Gastroesophageal sphincter (tissue), 4 donors: ENCODE measurements at regions not wholly inside any gene's neighbourhood (a gene's known extent, or its start where the extent isn't known, plus 50 kb on each side); places are given as distances from the start of the nearest gene placed in this dataset.

Experiments
- ATAC-seq: fragments of 150-250 bp; one replicate; pipeline ENCODE4 v1.9.1; 2016; ENCODE audit warnings: mild to moderate bottlenecking, moderate library complexity
- H3K27ac ChIP-seq, 4 donors: fragments of 200-600 bp; sonication (generic) in 3 of 4; 1 replicate in 3 of 4; 2 replicates in 1 of 4; pipeline ENCODE4 v1.5.1; 2016 to 2019
- H3K27me3 ChIP-seq: fragments of 200-600 bp; sonication (generic); one replicate; pipeline ENCODE4 v1.5.1; 2019
- H3K36me3 ChIP-seq, 2 donors: fragments of 200-600 bp; sonication (generic); one replicate each; pipeline ENCODE4 v1.5.1; 2019; ENCODE audit warnings: control low read depth in 1 of 2
- H3K4me1 ChIP-seq, 3 donors: fragments of 200-600 bp; sonication (generic); 1 replicate in 2 of 3; 2 replicates in 1 of 3; pipeline ENCODE4 v1.5.1; 2016 to 2019; ENCODE audit warnings: control low read depth in 2 of 3
- H3K4me3 ChIP-seq, 2 donors: fragments of 200-600 bp; sonication (generic); one replicate each; pipeline ENCODE4 v1.5.1; 2019; ENCODE audit warnings: mild to moderate bottlenecking in 1 of 2, moderate library complexity in 1 of 2
- H3K9me3 ChIP-seq, 3 donors: fragments of 200-600 bp; sonication (generic); one replicate each; pipeline ENCODE4 v1.5.1; 2017 to 2019; ENCODE audit warnings: control low read depth in 2 of 3
- EP300 ChIP-seq: sonication (generic); formaldehyde crosslinking; IDR thresholded peaks from one replicate; pipeline ENCODE4 v1.6.1; 2017; ENCODE audit warnings: antibody characterized with exemption, mild to moderate bottlenecking
- POLR2A ChIP-seq, 2 donors: fragments of 450-650 bp; IDR thresholded peaks; one replicate each; pipeline ENCODE4 v1.6.1; 2017; ENCODE audit warnings: antibody characterized with exemption in 2 of 2, mild to moderate bottlenecking in 2 of 2, moderate library complexity in 1 of 2
- POLR2AphosphoS5 ChIP-seq: sonication (generic); formaldehyde crosslinking; IDR thresholded peaks from one replicate; pipeline ENCODE4 v1.6.1; 2017; ENCODE audit warnings: antibody characterized with exemption
- WGBS, 2 donors: methylation state at CpG; one replicate each; pipeline ENCODE4 v1.1.5; 2018; ENCODE audit warnings: low coverage in 1 of 2; 5-methylcytosine and 5-hydroxymethylcytosine counted together
- TF ChIP-seq, protein P1 (sequence below), 4 experiments: fragments of 200-600 bp in 2 of 4; fragments of 450-650 bp in 2 of 4; sonication (generic) in 1 of 4; IDR thresholded peaks; one replicate each; pipeline ENCODE4 v1.5.1; 2017 to 2019; ENCODE audit warnings: antibody characterized with exemption in 4 of 4, mild to moderate bottlenecking in 2 of 4, moderate library complexity in 2 of 4

DNA sequence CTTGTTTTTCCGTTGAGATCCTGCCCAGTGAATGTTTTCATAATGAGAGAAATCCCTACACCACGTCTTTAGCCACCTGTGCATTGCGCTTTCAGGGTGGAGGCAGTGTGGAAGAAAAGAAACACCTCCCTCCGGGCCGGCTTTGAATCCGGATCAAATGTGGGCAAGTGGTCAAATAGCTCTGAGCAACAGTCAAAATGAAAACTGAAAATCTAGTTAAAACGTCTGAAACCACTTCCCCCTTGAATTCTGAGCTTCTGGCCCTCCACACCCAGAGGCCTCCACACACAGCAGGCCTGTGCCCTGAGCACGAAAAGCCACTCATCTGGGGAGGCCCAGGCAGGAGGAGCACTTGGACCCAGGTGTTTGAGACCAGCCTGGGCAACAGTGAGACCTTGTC, 263.6 kb upstream of the SALL3 start:
- peaks cover 0 to 6% (median 0%) of the 10 kb centered on the region in 3 donors for H3K4me1 ChIP-seq
- peaks cover 6% of the 10 kb centered on the region for H3K27me3 ChIP-seq
- no peaks in the 10 kb centered on the region for H3K36me3 ChIP-seq
- H3K4me3 ChIP-seq: no peak overlapping the region
- peaks cover 0 to 10% (median 0%) of the 10 kb centered on the region in 3 donors for H3K9me3 ChIP-seq
- WGBS, 2 donors: 69% methylated on average over 8 of the region's 8 CpGs; no CpG with 5 or more reads in 1 of the 2 donors
- no peak overlapping the region for H3K27ac ChIP-seq
- ATAC-seq: no peak
- TF ChIP-seq EP300: no peak
- TF ChIP-seq POLR2A (IDR thresholded peaks at IDR 0.05): no peak
- TF ChIP-seq POLR2AphosphoS5: no peak
- TF ChIP-seq, protein P1, sequence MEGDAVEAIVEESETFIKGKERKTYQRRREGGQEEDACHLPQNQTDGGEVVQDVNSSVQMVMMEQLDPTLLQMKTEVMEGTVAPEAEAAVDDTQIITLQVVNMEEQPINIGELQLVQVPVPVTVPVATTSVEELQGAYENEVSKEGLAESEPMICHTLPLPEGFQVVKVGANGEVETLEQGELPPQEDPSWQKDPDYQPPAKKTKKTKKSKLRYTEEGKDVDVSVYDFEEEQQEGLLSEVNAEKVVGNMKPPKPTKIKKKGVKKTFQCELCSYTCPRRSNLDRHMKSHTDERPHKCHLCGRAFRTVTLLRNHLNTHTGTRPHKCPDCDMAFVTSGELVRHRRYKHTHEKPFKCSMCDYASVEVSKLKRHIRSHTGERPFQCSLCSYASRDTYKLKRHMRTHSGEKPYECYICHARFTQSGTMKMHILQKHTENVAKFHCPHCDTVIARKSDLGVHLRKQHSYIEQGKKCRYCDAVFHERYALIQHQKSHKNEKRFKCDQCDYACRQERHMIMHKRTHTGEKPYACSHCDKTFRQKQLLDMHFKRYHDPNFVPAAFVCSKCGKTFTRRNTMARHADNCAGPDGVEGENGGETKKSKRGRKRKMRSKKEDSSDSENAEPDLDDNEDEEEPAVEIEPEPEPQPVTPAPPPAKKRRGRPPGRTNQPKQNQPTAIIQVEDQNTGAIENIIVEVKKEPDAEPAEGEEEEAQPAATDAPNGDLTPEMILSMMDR (IDR thresholded peaks at IDR 0.05): no peak

DNA sequence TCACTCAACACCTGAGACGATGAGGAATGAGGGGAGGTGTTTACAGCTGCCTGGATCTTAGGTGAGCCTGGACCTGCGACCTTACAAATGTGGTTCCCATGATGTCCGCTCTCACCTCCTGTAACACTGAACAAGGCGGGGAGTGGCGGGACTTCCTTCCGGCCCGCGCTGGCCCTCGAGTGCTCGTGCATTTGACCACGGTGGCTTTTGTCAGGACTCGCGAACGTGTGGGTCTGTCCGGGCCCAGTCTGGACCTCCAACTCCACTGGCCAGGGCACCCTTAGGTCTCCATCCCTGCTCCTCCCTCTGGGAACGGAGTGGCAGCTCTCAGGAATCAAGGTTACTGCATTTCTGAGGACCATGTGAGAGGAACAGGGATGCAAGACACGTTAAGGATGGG, 263.0 kb upstream of the SALL3 start:
- ATAC-seq: no peak
- Histone ChIP-seq H3K27ac (no peak overlapping the region), H3K36me3 (no peaks in the 10 kb centered on the region), H3K27me3 (peaks cover under 1% of the 10 kb centered on the region), H3K4me3 (no peak overlapping the region), H3K4me1 (peaks cover 0 to 12% (median 0%) of the 10 kb centered on the region in 3 donors), H3K9me3 (peaks cover 0 to 6% (median 0%) of the 10 kb centered on the region in 3 donors)
- 69 to 78% methylated on average over 4 to 5 of the region's 17 CpGs for WGBS, 2 donors
- TF ChIP-seq EP300: no peak
- TF ChIP-seq, protein P1 (IDR thresholded peaks at IDR 0.05): no peak

DNA sequence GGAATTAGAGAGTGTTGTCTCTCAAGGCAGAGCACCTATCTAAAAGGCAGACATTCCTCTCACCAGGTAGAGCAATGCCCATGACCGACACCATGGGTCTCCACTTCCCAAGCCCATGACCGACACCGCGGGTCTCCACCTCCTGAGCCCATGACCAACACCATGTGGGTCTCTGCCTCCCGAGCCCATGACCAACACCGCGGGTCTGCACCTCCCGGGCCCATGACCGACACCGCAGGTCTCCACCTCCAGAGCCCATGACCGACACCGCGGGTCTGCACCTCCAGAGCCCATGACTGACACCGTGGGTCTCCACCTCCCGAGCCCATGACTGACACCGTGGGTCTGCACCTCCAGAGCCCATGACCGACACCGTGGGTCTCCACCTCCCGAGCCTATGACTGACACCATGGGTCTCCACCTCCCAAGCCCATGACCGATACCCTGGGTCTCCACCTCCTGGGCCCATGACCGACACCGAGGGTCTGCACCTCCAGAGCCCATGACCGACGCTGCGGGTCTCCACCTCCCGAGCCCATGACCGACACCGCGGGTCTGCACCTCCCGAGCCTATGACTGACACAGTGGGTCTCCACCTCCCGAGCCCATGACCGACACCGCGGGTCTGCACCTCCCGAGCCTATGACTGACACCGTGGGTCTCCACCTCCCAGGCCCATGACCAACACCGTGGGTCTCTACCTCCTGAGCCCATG, 262.4 kb upstream of the SALL3 start:
- ATAC-seq: no peak
- 83 to 93% methylated on average over 21 to 22 of the region's 37 CpGs for WGBS, 2 donors
- Histone ChIP-seq H3K27ac (no peak overlapping the region), H3K9me3 (no peaks in the 10 kb centered on the region), H3K27me3 (no peaks in the 10 kb centered on the region), H3K4me3 (no peak overlapping the region), H3K4me1 (peaks cover 0 to 12% (median 0%) of the 10 kb centered on the region in 3 donors), H3K36me3 (no peaks in the 10 kb centered on the region)
- TF ChIP-seq EP300 (no peak), POLR2A (IDR thresholded peaks at IDR 0.05) (no peak), POLR2AphosphoS5 (no peak)
- TF ChIP-seq, protein P1 (IDR thresholded peaks at IDR 0.05): no peak

DNA sequence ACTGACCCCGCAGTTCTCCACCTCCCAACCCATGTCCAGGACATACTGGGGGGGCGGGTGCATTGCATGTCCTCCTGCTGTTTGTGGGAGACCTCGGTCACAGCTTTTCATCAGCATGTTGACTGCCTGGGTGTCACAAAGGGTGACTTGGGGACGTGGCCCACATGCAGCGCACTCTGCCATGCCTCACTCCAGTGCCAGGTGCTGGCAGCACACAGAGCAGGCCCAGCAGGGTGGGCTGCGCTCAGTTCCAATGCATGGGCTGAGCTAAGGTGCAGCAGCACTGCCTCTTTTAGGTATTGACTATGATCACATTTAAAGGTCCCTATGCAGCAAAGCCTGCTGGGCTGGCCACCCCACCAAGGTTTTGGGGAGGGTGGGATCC, 261.9 kb upstream of the SALL3 start:
- H3K4me1 ChIP-seq: peaks cover 0 to 12% (median 0%) of the 10 kb centered on the region in 3 donors
- H3K4me3 ChIP-seq: no peak overlapping the region
- no peaks in the 10 kb centered on the region for H3K27me3 ChIP-seq
- WGBS, 2 donors: no CpG with 5 or more reads among the region's 6 CpGs
- no peaks in the 10 kb centered on the region for H3K36me3 ChIP-seq
- H3K27ac ChIP-seq: no peak overlapping the region
- H3K9me3 ChIP-seq: no peaks in the 10 kb centered on the region
- ATAC-seq: no peak
- TF ChIP-seq POLR2A (IDR thresholded peaks at IDR 0.05) (no peak), EP300 (no peak), POLR2AphosphoS5 (no peak)
- TF ChIP-seq, protein P1 (IDR thresholded peaks at IDR 0.05): no peak

DNA sequence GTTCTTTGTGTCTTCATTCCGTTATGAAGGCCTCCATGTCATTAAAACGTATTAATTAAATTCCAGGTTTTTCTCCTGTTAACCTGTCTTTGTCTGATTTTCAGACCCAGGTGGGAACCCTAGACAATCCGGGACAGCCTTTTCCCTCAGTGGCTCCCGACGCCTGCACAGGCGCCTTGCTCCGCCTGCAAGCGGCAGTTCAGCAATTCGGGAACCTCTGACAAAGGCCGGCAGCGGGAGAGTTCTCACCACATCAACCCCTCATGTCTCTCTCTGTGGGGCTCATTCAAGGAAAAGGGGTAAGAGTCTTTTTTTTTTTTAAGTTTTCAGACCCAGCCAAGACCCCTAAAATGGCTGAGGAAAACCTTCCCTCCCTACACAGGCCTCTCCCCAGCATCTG, 259.8 kb upstream of the SALL3 start:
- no peak overlapping the region for H3K4me3 ChIP-seq
- no peak overlapping the region for H3K27ac ChIP-seq
- no peaks in the 10 kb centered on the region for H3K36me3 ChIP-seq
- 75 to 100% methylated on average over 2 to 4 of the region's 11 CpGs for WGBS, 2 donors
- H3K9me3 ChIP-seq: no peaks in the 10 kb centered on the region
- no peaks in the 10 kb centered on the region for H3K27me3 ChIP-seq
- no peak for ATAC-seq
- peaks cover 0 to 12% (median 0%) of the 10 kb centered on the region in 3 donors for H3K4me1 ChIP-seq
- TF ChIP-seq POLR2A (IDR thresholded peaks at IDR 0.05): no peak
- no peak for TF ChIP-seq POLR2AphosphoS5
- TF ChIP-seq, protein P1 (IDR thresholded peaks at IDR 0.05): no peak
- TF ChIP-seq EP300: no peak
